ENCODE measurements at regions not wholly inside any gene's neighbourhood (a gene's known extent, or its start where the extent isn't known, plus 50 kb on each side); places are given as distances from the start of the nearest gene placed in this dataset.

- no peaks in the 10 kb centered on the region for H3K9me3 Mint-ChIP-seq
- ATAC-seq (replicated peaks) (no peak), DNase-seq (no peak)
- no peaks in the 10 kb centered on the region for H3K36me3 Mint-ChIP-seq
- no peak overlapping the region for H3K27ac Mint-ChIP-seq
- H3K27me3 Mint-ChIP-seq = no peaks in the 10 kb centered on the region
- peaks cover 12 to 20% of the 10 kb centered on the region in 2 donors for H3K4me1 Mint-ChIP-seq
- H3K4me3 Mint-ChIP-seq = no peak overlapping the region
These were observed 616.7 kb upstream of the DAB2 start for GRCh38 chr5:40041452-40041851.

DNA sequence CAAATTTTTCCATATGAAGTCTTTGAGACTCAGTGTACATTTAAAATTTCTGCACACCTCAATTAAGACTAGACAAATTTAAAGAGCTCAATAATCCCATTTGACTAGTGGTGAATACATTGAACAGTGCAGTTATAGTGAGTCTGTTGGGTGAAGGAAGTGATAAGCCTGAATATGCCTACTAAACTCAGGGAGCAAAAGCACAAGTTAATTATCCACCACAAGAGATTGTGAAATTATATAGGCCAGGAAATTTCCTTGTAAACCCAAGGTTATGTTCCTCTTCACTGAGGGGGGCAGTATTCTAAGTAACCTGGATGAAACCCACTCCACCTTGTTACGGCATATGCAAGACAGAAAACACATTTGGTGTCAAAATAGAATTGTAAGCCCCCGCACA, 612.9 kb upstream of the DAB2 start:
- no peaks in the 10 kb centered on the region for H3K27me3 Mint-ChIP-seq
- no peak overlapping the region for H3K4me3 Mint-ChIP-seq
- peaks cover 5 to 9% of the 10 kb centered on the region in 2 donors for H3K9me3 Mint-ChIP-seq
- H3K27ac Mint-ChIP-seq = no peak overlapping the region
- no peak for DNase-seq
- no peaks in the 10 kb centered on the region for H3K36me3 Mint-ChIP-seq
- H3K4me1 Mint-ChIP-seq = peaks cover 11 to 24% of the 10 kb centered on the region in 2 donors
- ATAC-seq (replicated peaks) = no peak

GRCh38 chr5:40034441-40034840, 609.7 kb upstream of the DAB2 start:
- Mint-ChIP-seq H3K27me3 (no peaks in the 10 kb centered on the region), H3K36me3 (peaks cover 3% of the 10 kb centered on the region in 2 donors), H3K4me3 (no peak overlapping the region), H3K4me1 (peaks cover 19 to 41% of the 10 kb centered on the region in 2 donors), H3K27ac (peak overlapping the region; percentile 28), H3K9me3 (peaks cover 10 to 15% of the 10 kb centered on the region in 2 donors)
- ATAC-seq (replicated peaks) = no peak
- DNase-seq = no peak

GRCh38 chr5:40033411-40033810, 608.6 kb upstream of the DAB2 start:
- Mint-ChIP-seq H3K27me3 (no peaks in the 10 kb centered on the region), H3K27ac (peak overlapping the region; percentile 88), H3K4me3 (peak overlapping the region; percentile 20 to 29), H3K36me3 (peaks cover 3 to 8% of the 10 kb centered on the region in 2 donors), H3K4me1 (peaks cover 19 to 41% of the 10 kb centered on the region in 2 donors), H3K9me3 (peaks cover 12 to 19% of the 10 kb centered on the region in 2 donors)
- DNase-seq (peak; percentile 79), ATAC-seq (replicated peaks) (peak; percentile 100)

GRCh38 chr5:40033009-40033408, 608.2 kb upstream of the DAB2 start:
- peak overlapping the region in 1 of 2 donors; percentile 20 for H3K4me3 Mint-ChIP-seq
- peaks cover 19 to 41% of the 10 kb centered on the region in 2 donors for H3K4me1 Mint-ChIP-seq
- ATAC-seq (replicated peaks) (peak; percentile 40 to 48), DNase-seq (no peak)
- no peaks in the 10 kb centered on the region for H3K27me3 Mint-ChIP-seq
- H3K36me3 Mint-ChIP-seq = peaks cover 3 to 8% of the 10 kb centered on the region in 2 donors
- H3K27ac Mint-ChIP-seq = peak overlapping the region; percentile 88
- peaks cover 12 to 19% of the 10 kb centered on the region in 2 donors for H3K9me3 Mint-ChIP-seq

- no peak overlapping the region for H3K27ac Mint-ChIP-seq
- ATAC-seq (replicated peaks) = no peak
- peaks cover 20 to 27% of the 10 kb centered on the region in 2 donors for H3K9me3 Mint-ChIP-seq
- DNase-seq = no peak
- no peaks in the 10 kb centered on the region for H3K27me3 Mint-ChIP-seq
- H3K4me3 Mint-ChIP-seq = no peak overlapping the region
- peaks cover 27 to 50% of the 10 kb centered on the region in 2 donors for H3K4me1 Mint-ChIP-seq
- H3K36me3 Mint-ChIP-seq = peaks cover 9 to 16% of the 10 kb centered on the region in 2 donors
These were observed 605.9 kb upstream of the DAB2 start for GRCh38 chr5:40030661-40031060.

- H3K9me3 Mint-ChIP-seq = peaks cover 20 to 27% of the 10 kb centered on the region in 2 donors
- ATAC-seq (replicated peaks) = no peak
- peaks cover 9 to 16% of the 10 kb centered on the region in 2 donors for H3K36me3 Mint-ChIP-seq
- H3K27ac Mint-ChIP-seq = no peak overlapping the region
- H3K4me3 Mint-ChIP-seq = no peak overlapping the region
- no peak for DNase-seq
- H3K4me1 Mint-ChIP-seq = peaks cover 27 to 49% of the 10 kb centered on the region in 2 donors
- H3K27me3 Mint-ChIP-seq = no peaks in the 10 kb centered on the region
These were observed 605.1 kb upstream of the DAB2 start for GRCh38 chr5:40029711-40030495.

GRCh38 chr5:40027400-40027799, 602.6 kb upstream of the DAB2 start:
- H3K4me3 Mint-ChIP-seq = no peak overlapping the region
- H3K27me3 Mint-ChIP-seq = no peaks in the 10 kb centered on the region
- H3K4me1 Mint-ChIP-seq = peaks cover 25 to 41% of the 10 kb centered on the region in 2 donors
- peaks cover 18 to 24% of the 10 kb centered on the region in 2 donors for H3K9me3 Mint-ChIP-seq
- DNase-seq (peak; percentile 4), ATAC-seq (replicated peaks) (peak; percentile 34 to 65)
- H3K27ac Mint-ChIP-seq = peak overlapping the region; percentile 85
- H3K36me3 Mint-ChIP-seq = peaks cover 9 to 16% of the 10 kb centered on the region in 2 donors

DNA sequence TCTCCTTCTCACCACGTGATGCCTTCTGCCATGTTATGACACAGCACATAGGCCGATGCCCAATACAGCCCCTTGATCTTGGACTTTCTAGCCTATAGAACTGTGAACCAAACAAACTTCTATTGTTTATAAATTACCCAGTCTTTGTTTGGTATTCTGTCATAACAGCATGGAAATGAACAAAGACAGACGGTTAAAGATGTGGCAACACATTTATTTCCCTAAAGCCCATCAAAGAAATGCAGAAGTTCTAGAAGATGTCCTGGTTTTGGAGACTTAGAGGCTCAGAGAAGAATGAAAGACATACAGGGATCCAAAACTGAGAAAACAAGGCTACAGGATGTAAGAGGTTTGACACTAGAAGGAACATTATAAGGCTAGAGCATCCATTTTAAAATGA, 600.8 kb upstream of the DAB2 start:
- H3K36me3 Mint-ChIP-seq = peaks cover 7 to 12% of the 10 kb centered on the region in 2 donors
- H3K9me3 Mint-ChIP-seq = peaks cover 13 to 18% of the 10 kb centered on the region in 2 donors
- H3K4me1 Mint-ChIP-seq = peaks cover 28 to 47% of the 10 kb centered on the region in 2 donors
- no peak overlapping the region for H3K4me3 Mint-ChIP-seq
- DNase-seq (no peak), ATAC-seq (replicated peaks) (no peak)
- H3K27me3 Mint-ChIP-seq = no peaks in the 10 kb centered on the region
- H3K27ac Mint-ChIP-seq = no peak overlapping the region

DNA sequence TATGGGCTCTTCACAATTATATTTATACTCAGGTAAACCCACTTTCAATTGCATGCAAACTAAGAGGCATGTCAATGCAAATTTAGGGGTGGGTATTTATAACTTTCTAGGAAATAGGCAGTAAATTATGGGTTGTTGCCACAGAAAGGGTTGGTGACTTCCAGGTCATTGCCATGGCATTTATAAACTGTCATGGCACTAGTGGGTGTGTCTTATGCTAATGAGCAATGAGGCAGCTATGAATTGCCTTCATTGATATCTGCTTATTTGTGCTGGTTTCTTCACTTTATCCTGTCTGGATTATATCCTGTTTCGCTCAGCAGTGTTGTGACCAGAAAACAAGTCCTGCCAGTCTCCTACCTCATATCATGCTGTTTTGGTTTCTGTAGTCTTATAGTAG, 597.3 kb upstream of the DAB2 start:
- no peak overlapping the region for H3K4me3 Mint-ChIP-seq
- peaks cover 1 to 2% of the 10 kb centered on the region in 2 donors for H3K36me3 Mint-ChIP-seq
- ATAC-seq (replicated peaks) (peak; percentile 51 to 59), DNase-seq (no peak)
- no peak overlapping the region for H3K27ac Mint-ChIP-seq
- peaks cover 20 to 36% of the 10 kb centered on the region in 2 donors for H3K4me1 Mint-ChIP-seq
- no peaks in the 10 kb centered on the region for H3K27me3 Mint-ChIP-seq
- H3K9me3 Mint-ChIP-seq = peaks cover 6 to 8% of the 10 kb centered on the region in 2 donors

DNA sequence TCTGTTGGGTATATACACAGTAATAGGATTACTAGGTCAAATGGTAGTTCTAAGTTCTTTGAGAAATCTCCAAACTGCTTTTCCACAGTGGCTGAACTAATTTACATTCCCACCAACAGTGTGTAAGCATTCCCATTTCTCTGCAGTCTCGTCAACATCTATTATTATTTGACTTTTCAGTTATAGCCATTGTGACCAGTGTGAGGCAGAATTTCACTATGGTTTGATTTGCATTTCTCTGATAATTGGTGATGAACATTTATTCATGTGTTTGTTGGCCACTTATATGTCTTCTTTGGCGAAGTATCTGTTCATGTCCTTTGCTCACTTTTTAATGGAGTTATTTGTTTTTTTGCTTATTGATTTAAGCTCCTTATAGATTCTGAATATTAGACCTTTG, 596.2 kb upstream of the DAB2 start:
- Mint-ChIP-seq H3K4me3 (no peak overlapping the region), H3K27me3 (no peaks in the 10 kb centered on the region), H3K9me3 (peaks cover 4 to 6% of the 10 kb centered on the region in 2 donors), H3K27ac (no peak overlapping the region), H3K36me3 (no peaks in the 10 kb centered on the region), H3K4me1 (peaks cover 18 to 33% of the 10 kb centered on the region in 2 donors)
- ATAC-seq (replicated peaks) (no peak), DNase-seq (no peak)

DNA sequence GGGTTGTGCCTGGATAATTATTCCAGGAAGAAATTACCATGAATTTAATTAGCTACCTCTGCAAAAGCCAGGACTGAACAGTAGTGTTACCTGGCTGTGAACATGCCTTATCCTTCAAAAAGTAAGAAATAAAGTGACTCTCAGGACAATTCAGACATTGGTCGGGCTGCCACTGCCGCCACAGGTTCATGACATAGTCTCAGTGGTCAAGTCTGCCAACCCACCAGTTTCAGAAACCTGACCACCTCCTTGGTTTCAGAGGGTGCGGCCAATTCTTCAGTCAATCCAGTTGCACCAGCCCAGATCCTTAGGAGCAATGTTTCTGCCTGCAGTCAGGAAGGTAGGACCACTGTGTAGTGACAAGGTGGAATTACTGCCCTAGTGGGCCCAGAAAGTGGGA, 593.1 kb upstream of the DAB2 start:
- Mint-ChIP-seq H3K27me3 (peaks cover 0 to 7% of the 10 kb centered on the region in 2 donors), H3K36me3 (no peaks in the 10 kb centered on the region), H3K9me3 (peaks cover 0 to 5% of the 10 kb centered on the region in 2 donors), H3K27ac (no peak overlapping the region), H3K4me3 (no peak overlapping the region), H3K4me1 (peaks cover 12 to 20% of the 10 kb centered on the region in 2 donors)
- DNase-seq (no peak), ATAC-seq (replicated peaks) (no peak)

DNA sequence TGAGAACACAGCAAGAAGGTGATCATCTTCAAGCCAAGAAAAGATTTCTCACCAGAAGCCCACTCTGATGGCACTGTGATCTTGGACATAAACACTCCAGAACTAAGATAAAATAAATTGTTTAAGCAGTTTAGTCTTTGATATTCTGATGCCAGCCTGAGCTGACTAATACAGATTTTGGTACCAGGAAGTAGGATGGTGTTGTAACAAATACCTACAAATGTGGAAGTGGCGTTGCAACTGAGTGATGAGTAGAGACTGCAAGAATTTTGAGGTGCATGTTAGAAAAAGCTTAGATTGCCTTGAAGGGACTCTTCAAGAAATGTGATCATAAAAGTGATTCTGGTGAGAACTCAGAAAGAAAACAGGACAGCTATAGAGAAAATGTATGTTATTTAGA, 592.4 kb upstream of the DAB2 start:
- H3K4me1 Mint-ChIP-seq = peaks cover 9 to 12% of the 10 kb centered on the region in 2 donors
- H3K27me3 Mint-ChIP-seq = peaks cover 0 to 7% of the 10 kb centered on the region in 2 donors
- no peak overlapping the region for H3K27ac Mint-ChIP-seq
- no peaks in the 10 kb centered on the region for H3K36me3 Mint-ChIP-seq
- H3K4me3 Mint-ChIP-seq = no peak overlapping the region
- no peaks in the 10 kb centered on the region for H3K9me3 Mint-ChIP-seq
- DNase-seq (no peak), ATAC-seq (replicated peaks) (peak in 1 of 2 donors; percentile 41)

GRCh38 chr5:40010436-40010835, 585.7 kb upstream of the DAB2 start:
- no peak for ATAC-seq (replicated peaks)

GRCh38 chr5:40006260-40006659, 581.5 kb upstream of the DAB2 start:
- Mint-ChIP-seq H3K9me3 (peaks cover 16% of the 10 kb centered on the region in 2 donors), H3K27me3 (peaks cover 14 to 22% of the 10 kb centered on the region in 2 donors), H3K4me1 (no peaks in the 10 kb centered on the region), H3K36me3 (peaks cover 0 to 3% of the 10 kb centered on the region in 2 donors), H3K4me3 (no peak overlapping the region), H3K27ac (no peak overlapping the region)
- DNase-seq (no peak), ATAC-seq (replicated peaks) (no peak)

More at GRCh38 chr5:40010436-40010835, 585.7 kb upstream of the DAB2 start:
- Mint-ChIP-seq H3K36me3 (peaks cover 0 to 3% of the 10 kb centered on the region in 2 donors), H3K27me3 (peaks cover 11 to 20% of the 10 kb centered on the region in 2 donors), H3K4me3 (no peak overlapping the region), H3K27ac (no peak overlapping the region), H3K9me3 (peaks cover 9 to 11% of the 10 kb centered on the region in 2 donors), H3K4me1 (no peaks in the 10 kb centered on the region)
- DNase-seq = no peak

Measured in stimulated activated naive B cell treated with anti-CD40 and anti-IgM and Interleukin-4, amounts not matched to agents 10 μg/mL and 1 μg/mL and 100 μg/mL, for 72 hours (primary cell).